ENCODE measurements at regions not wholly inside any gene's neighbourhood (a gene's known extent, or its start where the extent isn't known, plus 50 kb on each side); places are given as distances from the start of the nearest gene placed in this dataset.

- DNase-seq (ENCODE audit: low read depth in 1 of 2, low spot score in 2 of 2), result no peak
- no peaks in the 10 kb centered on the region for H3K4me1 ChIP-seq (replicated peaks)
These were observed 495.4 kb upstream of the POM121L12 start for GRCh38 chr7:52540041-52540440.

DNA sequence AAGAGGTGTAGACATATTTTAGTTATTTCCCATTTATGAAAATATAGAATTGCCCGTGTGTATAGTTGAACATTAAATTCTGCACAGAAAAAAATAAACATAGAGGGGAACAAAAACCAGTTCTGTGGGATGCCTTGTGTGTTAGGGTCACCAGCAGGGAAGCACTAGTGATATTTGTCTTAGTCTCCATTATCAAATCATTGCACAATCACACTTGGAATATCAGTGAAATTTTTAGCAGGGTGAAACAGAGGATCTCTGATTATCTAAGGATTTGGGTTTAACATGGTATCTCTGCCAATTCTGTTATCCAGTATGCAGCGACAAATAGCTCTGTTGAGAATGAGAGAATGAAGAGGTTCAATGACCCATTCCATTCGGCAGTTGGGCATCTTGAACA lies 496.0 kb upstream of the POM121L12 start:
- no peak overlapping the region for H3K27ac ChIP-seq

More at GRCh38 chr7:52540041-52540440, 495.4 kb upstream of the POM121L12 start:
- no peak overlapping the region for H3K27ac ChIP-seq
- H3K4me3 ChIP-seq, result no peak overlapping the region
- H3K27me3 ChIP-seq (replicated peaks), result no peaks in the 10 kb centered on the region
- 0 out of 2 replicates have a peak, but pooled peaks cover 3% of the 10 kb centered on the region for H3K9me3 ChIP-seq (replicated peaks)
- H3K36me3 ChIP-seq, result no peaks in the 10 kb centered on the region

DNA sequence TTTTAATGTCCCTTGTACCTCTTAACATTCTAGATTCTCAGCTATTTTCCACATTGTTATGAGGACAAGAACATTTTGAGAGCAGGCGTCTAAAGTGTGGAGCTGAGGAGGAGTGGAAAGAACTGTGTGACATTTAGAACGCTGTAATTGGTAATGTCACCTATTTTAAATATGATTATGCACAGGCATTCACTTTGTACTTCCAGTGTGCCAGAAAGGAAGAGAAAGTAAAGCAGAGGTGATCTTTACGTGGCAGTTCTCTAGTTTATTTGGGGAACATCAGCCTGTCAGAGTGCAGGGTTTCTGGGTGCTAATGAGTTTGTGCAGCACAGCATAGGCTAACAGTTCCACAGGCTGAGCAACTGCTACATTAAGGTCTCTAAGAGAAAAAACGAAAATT lies 498.4 kb upstream of the POM121L12 start:
- H3K27ac ChIP-seq, result no peak overlapping the region
- DNase-seq (ENCODE audit: low read depth in 1 of 2, low spot score in 2 of 2), result no peak
- no peaks in the 10 kb centered on the region for H3K4me1 ChIP-seq (replicated peaks)

More for the DNA sequence above, 496.0 kb upstream of the POM121L12 start:
- Histone ChIP-seq H3K9me3 (replicated peaks) (peaks cover 3% of the 10 kb centered on the region; the same call in 1 of the 2 replicates), H3K27me3 (replicated peaks) (no peaks in the 10 kb centered on the region), H3K36me3 (no peaks in the 10 kb centered on the region), H3K4me3 (no peak overlapping the region), H3K4me1 (replicated peaks) (no peaks in the 10 kb centered on the region)
- no peak for DNase-seq (ENCODE audit: low read depth in 1 of 2, low spot score in 2 of 2)

GRCh38 chr7:52525772-52526341 lies 509.6 kb upstream of the POM121L12 start:
- Histone ChIP-seq H3K27ac (no peak overlapping the region), H3K27me3 (replicated peaks) (no peaks in the 10 kb centered on the region), H3K9me3 (replicated peaks) (no peaks in the 10 kb centered on the region), H3K4me1 (replicated peaks) (no peaks in the 10 kb centered on the region), H3K4me3 (no peak overlapping the region), H3K36me3 (no peaks in the 10 kb centered on the region)
- DNase-seq (ENCODE audit: low read depth in 1 of 2, low spot score in 2 of 2), result no peak

More for the DNA sequence above, 498.4 kb upstream of the POM121L12 start:
- Histone ChIP-seq H3K4me3 (no peak overlapping the region), H3K36me3 (no peaks in the 10 kb centered on the region), H3K27me3 (replicated peaks) (no peaks in the 10 kb centered on the region), H3K9me3 (replicated peaks) (peaks cover 3% of the 10 kb centered on the region; the same call in 1 of the 2 replicates)

- H3K4me1 ChIP-seq (replicated peaks), result no peaks in the 10 kb centered on the region
- H3K4me3 ChIP-seq, result no peak overlapping the region
- peaks cover 3% of the 10 kb centered on the region; the same call in 1 of the 2 replicates for H3K9me3 ChIP-seq (replicated peaks)
- H3K36me3 ChIP-seq, result no peaks in the 10 kb centered on the region
- no peak overlapping the region for H3K27ac ChIP-seq
- no peaks in the 10 kb centered on the region for H3K27me3 ChIP-seq (replicated peaks)
- DNase-seq (ENCODE audit: low read depth in 1 of 2, low spot score in 2 of 2), result no peak
These were observed 516.6 kb upstream of the POM121L12 start for GRCh38 chr7:52518869-52519268.

DNA sequence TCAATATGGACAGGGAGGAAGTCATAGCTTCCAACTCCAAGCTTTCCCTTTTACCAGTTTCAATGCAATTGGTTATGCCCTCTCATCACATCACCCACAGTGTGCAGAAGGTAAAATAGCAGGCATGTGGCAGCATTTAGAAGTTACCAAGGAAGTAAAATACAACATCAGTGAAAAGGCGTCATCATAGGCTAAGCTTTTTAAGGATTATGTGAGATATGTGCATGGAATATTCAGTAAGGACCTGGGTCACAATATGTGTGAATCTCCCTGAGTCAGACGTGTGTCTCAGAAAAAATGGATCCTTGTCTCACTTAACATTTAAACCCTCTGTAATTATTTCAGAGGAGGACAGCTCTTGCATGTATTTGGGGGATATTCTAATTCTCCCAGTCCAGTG lies 522.8 kb upstream of the POM121L12 start:
- no peaks in the 10 kb centered on the region for H3K4me1 ChIP-seq (replicated peaks)
- H3K27ac ChIP-seq, result no peak overlapping the region
- DNase-seq (ENCODE audit: low read depth in 1 of 2, low spot score in 2 of 2), result no peak
- no peaks in the 10 kb centered on the region for H3K36me3 ChIP-seq
- H3K27me3 ChIP-seq (replicated peaks), result no peaks in the 10 kb centered on the region
- 0 out of 2 replicates have a peak, but pooled peaks cover 3% of the 10 kb centered on the region for H3K9me3 ChIP-seq (replicated peaks)
- no peak overlapping the region for H3K4me3 ChIP-seq

- Histone ChIP-seq H3K36me3 (no peaks in the 10 kb centered on the region), H3K27ac (no peak overlapping the region)
- DNase-seq (ENCODE audit: low read depth in 1 of 2, low spot score in 2 of 2), result no peak
These were observed 527.7 kb upstream of the POM121L12 start for GRCh38 chr7:52507546-52508255.

DNA sequence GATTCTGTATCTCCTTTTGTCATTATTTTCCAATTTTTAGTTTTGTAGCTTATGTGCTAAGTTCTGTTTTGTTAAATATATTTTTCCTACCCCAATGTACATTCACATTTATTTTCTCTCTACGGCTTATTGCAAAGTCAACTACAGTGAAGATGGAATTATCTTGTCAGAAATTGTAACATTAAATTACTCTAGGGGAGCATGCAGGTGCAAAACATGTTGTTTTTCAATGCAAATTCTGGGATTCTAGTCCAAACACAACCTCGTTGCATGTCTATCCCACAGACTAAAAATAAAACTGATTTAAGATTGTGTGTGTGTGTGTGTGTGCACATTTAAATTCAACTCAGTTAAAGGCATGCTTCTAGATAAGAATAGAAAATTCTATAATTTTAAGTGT lies 529.1 kb upstream of the POM121L12 start:
- H3K27ac ChIP-seq, result no peak overlapping the region
- H3K36me3 ChIP-seq, result no peaks in the 10 kb centered on the region
- no peaks in the 10 kb centered on the region for H3K27me3 ChIP-seq (replicated peaks)
- no peak for DNase-seq (ENCODE audit: low read depth in 1 of 2, low spot score in 2 of 2)
- H3K4me3 ChIP-seq, result no peak overlapping the region
- H3K9me3 ChIP-seq (replicated peaks), result peaks cover 2% of the 10 kb centered on the region; the same call in 1 of the 2 replicates
- no peaks in the 10 kb centered on the region for H3K4me1 ChIP-seq (replicated peaks)

More at GRCh38 chr7:52507546-52508255, 527.7 kb upstream of the POM121L12 start:
- H3K9me3 ChIP-seq (replicated peaks), result no peaks in the 10 kb centered on the region; the same call in 1 of the 2 replicates
- H3K4me1 ChIP-seq (replicated peaks), result no peaks in the 10 kb centered on the region
- H3K27me3 ChIP-seq (replicated peaks), result no peaks in the 10 kb centered on the region
- H3K4me3 ChIP-seq, result no peak overlapping the region

GRCh38 chr7:52504561-52504960 lies 530.9 kb upstream of the POM121L12 start:
- Histone ChIP-seq H3K4me3 (no peak overlapping the region), H3K9me3 (replicated peaks) (peaks cover 2% of the 10 kb centered on the region; the same call in 1 of the 2 replicates)
- no peak for DNase-seq (ENCODE audit: low read depth in 1 of 2, low spot score in 2 of 2)

DNA sequence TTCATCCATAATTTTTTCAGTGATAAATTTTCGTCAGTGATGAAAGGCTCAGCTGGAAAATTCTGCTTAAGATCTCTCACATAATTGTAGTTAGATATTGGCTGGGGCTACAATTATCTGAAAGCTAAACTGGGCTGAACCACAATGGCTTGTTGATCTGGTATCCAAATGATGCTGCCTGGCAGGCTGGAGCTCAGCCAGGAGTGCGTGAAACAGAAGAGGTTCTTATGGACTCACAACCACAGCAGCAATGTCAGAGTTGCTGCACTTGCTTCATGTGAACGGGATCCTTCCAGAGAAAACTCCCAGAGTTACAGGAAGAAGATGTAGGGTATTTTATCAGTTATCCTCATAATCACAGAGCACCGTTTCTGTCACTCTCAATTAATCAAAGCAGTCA lies 533.2 kb upstream of the POM121L12 start:
- no peak for DNase-seq (ENCODE audit: low read depth in 1 of 2, low spot score in 2 of 2)
- Histone ChIP-seq H3K4me1 (replicated peaks) (no peaks in the 10 kb centered on the region), H3K9me3 (replicated peaks) (peaks cover 2% of the 10 kb centered on the region; the same call in 1 of the 2 replicates), H3K27ac (no peak overlapping the region), H3K36me3 (no peaks in the 10 kb centered on the region), H3K4me3 (no peak overlapping the region), H3K27me3 (replicated peaks) (no peaks in the 10 kb centered on the region)

More at GRCh38 chr7:52504561-52504960, 530.9 kb upstream of the POM121L12 start:
- Histone ChIP-seq H3K27ac (no peak overlapping the region), H3K36me3 (no peaks in the 10 kb centered on the region), H3K27me3 (replicated peaks) (no peaks in the 10 kb centered on the region), H3K4me1 (replicated peaks) (no peaks in the 10 kb centered on the region)

GRCh38 chr7:52501696-52502095 lies 533.7 kb upstream of the POM121L12 start:
- H3K9me3 ChIP-seq (replicated peaks), result peaks cover 2% of the 10 kb centered on the region; the same call in 1 of the 2 replicates
- DNase-seq (ENCODE audit: low read depth in 1 of 2, low spot score in 2 of 2), result no peak
- no peak overlapping the region for H3K4me3 ChIP-seq
- H3K27me3 ChIP-seq (replicated peaks), result no peaks in the 10 kb centered on the region
- H3K27ac ChIP-seq, result no peak overlapping the region
- H3K4me1 ChIP-seq (replicated peaks), result no peaks in the 10 kb centered on the region
- no peaks in the 10 kb centered on the region for H3K36me3 ChIP-seq

DNA sequence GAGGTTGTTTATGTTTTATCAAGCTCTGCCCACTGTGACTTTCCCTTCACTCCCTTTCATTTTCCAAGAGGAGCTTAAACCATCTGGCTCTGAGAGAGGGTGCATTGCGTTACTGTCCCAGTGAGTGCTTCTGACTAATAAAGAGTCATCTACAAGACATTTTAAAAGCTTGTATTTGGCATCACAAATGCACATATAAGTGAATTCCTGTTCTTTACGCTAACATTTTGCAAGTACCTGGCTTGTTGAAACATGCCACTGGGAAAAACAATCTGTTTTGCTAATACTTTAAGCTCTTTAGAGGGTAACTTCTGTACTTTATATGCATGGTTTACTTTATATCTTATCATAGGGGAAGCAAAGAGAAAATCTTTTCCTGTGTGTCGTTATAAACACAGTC lies 534.6 kb upstream of the POM121L12 start:
- Histone ChIP-seq H3K4me3 (no peak overlapping the region), H3K4me1 (replicated peaks) (no peaks in the 10 kb centered on the region), H3K27me3 (replicated peaks) (no peaks in the 10 kb centered on the region), H3K36me3 (no peaks in the 10 kb centered on the region), H3K9me3 (replicated peaks) (peaks cover 2% of the 10 kb centered on the region; the same call in 1 of the 2 replicates), H3K27ac (no peak overlapping the region)
- no peak for DNase-seq (ENCODE audit: low read depth in 1 of 2, low spot score in 2 of 2)

DNA sequence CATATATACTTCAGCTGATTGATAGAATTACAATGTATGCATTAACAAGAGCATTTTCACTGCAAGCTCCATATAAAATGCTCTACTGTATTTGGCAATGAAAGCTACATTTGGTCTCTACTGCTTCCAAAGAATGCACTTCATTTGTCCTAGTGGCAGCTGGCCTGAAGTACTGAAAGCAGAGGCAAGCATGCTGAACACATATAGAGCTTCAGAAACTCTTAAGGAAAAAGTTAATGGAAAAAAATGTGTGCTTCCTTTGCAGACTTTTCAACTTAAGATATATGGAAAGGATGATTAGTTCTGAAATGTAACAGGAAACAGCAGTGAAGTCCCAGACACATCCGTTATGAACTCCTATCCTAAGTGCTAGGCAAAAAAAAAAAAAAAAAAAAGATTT lies 537.1 kb upstream of the POM121L12 start:
- Histone ChIP-seq H3K4me3 (no peak overlapping the region), H3K27me3 (replicated peaks) (no peaks in the 10 kb centered on the region), H3K36me3 (no peaks in the 10 kb centered on the region), H3K4me1 (replicated peaks) (no peaks in the 10 kb centered on the region), H3K27ac (no peak overlapping the region), H3K9me3 (replicated peaks) (peaks cover 2% of the 10 kb centered on the region; the same call in 1 of the 2 replicates)
- DNase-seq (ENCODE audit: low read depth in 1 of 2, low spot score in 2 of 2), result no peak

DNA sequence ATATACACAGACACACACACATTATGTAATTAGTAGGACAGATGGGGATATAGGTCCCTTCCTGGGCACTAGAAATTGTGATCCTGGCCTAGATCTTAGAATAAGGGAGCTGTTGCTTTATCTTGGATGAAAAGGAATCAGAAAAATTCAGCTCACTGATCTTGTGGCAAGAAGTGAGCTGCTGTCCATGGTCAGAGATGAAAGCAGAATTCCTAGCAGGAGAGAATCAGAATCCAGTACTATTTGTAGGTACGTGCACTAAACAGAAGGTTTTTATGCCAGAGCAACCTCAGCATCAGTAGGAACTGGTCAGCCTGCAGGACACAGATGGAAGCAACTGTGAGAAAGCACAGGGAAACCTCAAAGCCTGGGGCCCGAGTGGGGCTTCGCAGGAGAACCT lies 549.2 kb upstream of the POM121L12 start:
- Histone ChIP-seq H3K27ac (no peak overlapping the region), H3K9me3 (replicated peaks) (peaks cover 4% of the 10 kb centered on the region; the same call in 1 of the 2 replicates), H3K4me1 (replicated peaks) (no peaks in the 10 kb centered on the region), H3K27me3 (replicated peaks) (no peaks in the 10 kb centered on the region), H3K4me3 (no peak overlapping the region), H3K36me3 (no peaks in the 10 kb centered on the region)
- no peak for DNase-seq (ENCODE audit: low read depth in 1 of 2, low spot score in 2 of 2)

Measured in SJSA1 (cell line).